NCI-H2081 (cell line): ENCODE measurements at regions not wholly inside any gene's neighbourhood (a gene's known extent, or its start where the extent isn't known, plus 50 kb on each side); places are given as distances from the start of the nearest gene placed in this dataset.

ENCODE experiments used
- DNase-seq, 2 experiments: peaks; one replicate each; lab custom pipeline; 2025; lab: John Stamatoyannopoulos, UW

DNA sequence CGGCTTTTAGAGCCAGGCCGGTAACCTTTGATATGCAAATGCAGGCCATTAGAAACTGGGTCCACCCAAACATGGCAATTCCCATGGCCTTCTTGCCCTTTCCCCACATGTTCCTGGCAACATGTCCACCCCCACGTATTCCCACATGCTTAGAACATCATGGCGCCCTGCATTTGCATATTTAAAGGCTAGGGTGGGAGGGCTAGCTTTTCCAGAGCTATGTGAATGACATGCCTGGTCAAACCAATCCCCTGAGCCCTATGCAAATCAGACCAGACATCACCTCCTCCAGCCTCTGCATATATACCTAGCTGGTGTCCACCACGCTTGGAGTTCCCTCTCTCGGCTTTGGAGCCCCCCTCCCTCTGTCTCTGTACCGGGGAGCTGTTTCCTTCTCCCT, 481.9 kb downstream of the CDH2 start:
- DNase-seq, result no peak

GRCh38 chr18:27688581-27688980, 488.3 kb downstream of the CDH2 start:
- no peak for DNase-seq

GRCh38 chr18:27687351-27687979, 489.5 kb downstream of the CDH2 start:
- no peak for DNase-seq

DNA sequence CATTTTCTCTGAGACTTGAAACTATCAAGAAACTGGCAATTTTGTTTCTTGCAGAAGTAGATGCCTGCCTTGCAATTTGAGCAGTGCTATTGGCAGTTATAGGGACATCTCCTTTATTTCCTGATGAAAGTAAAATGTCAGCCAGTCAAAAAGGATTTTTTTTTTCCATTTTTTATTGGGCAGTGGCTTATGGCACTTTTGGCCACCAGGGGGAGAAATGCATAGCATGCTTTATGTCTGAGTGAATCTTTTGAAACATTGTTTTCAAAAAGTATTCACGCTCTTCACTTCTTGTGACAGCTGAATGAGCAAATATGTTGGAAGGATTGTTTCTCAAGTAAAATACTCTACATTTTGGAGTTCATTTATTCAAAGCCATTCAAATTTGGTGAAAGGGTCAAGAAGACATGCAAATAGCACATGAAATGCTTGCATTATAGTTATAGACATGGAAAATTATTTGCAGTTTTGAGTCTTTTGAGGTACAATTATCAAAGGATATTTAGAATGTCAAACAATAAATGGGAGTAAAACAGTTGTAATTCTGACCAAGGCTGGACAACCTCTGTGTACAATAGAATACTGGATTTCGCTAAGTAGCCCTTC, 491.0 kb downstream of the CDH2 start:
- DNase-seq, result peak; percentile 27 to 53

DNA sequence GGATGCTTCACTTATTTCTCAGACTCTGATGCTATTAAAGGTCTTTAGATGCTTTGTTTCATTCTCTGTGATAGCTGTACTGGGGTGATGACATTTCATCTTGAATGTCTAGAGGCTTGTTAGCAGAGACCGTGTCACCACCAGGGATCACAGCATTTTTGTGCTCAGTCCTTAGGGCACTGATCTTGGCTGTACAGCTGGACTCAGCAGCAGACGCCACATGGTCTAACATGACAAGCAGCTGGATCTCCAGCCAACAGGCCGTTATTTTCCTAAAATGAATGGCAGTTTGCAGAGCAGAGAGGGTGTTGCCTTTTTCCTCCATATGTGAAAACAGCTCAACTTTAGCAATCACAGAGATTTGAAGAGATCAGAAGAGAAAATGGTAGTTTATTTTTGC, 491.8 kb downstream of the CDH2 start:
- DNase-seq, result no peak

DNA sequence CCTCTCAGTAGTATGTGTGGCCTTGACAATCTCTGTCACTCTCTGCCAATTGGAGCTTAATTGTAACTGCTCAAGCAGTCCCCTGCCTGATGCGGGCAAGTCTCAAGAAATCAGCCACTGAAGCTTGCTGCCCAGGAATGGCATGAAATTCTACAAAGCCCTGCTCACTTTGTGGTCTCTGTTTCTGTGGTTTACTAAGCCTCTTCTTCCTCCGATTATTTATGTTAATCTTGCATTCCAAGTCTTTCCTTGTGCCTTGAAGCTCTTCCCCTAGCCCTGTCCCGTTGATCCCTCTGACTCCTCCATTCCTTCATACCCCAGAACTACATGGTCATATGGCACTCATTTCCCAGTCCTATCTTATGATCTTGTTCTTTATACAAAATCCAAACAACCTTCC, 489.3 kb upstream of the CHST9 start:
- no peak for DNase-seq

DNA sequence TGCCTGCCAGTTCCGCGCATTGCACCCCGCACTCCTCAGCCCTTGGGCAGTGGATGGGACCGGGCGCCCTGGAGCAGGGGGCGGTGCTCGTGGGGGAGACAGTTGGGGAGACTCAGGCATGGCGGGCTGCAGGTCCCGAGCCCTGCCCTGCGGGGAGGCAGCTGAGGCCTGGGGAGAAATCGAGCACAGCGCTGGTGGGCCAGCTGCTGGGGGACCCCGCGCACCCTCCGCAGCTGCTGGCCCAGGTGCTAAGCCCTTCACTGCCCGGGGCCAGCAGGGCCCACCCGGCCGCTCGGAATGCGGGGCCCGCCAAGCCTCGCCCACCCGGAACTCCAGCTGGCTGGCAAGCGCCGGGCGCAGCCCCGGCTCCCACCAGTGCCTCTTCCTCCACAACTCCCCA, 488.8 kb upstream of the CHST9 start:
- DNase-seq, result no peak

DNA sequence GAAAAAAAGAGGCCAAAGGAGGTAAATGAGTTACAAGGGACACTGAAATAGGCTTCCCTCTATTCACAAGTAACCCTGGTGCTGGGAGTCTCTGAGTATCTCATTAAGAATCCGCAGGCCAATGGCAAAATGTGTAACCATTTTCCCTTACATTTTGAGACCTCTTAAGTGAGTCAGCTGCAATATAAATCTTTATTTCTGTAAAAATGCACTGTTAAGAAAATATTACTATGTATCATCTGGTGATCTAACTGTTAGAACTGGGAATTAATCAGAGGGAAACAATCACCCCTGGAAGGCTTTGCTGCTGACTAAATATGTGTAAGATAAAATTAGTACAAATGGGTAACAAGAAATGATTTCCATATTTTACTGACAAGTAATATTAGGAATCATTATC, 483.1 kb upstream of the CHST9 start:
- no peak for DNase-seq

- no peak for DNase-seq
These were observed 482.0 kb upstream of the CHST9 start for GRCh38 chr18:27667064-27667463.

- no peak for DNase-seq
These were observed 480.9 kb upstream of the CHST9 start for GRCh38 chr18:27666016-27666415.

GRCh38 chr18:27665264-27665799, 480.2 kb upstream of the CHST9 start:
- DNase-seq, result no peak

- no peak for DNase-seq
These were observed 477.8 kb upstream of the CHST9 start for GRCh38 chr18:27662949-27663348.

- DNase-seq, result no peak
These were observed 477.4 kb upstream of the CHST9 start for GRCh38 chr18:27662537-27662936.

GRCh38 chr18:27661320-27662018, 476.4 kb upstream of the CHST9 start:
- DNase-seq, result peak in 1 of 2 experiments; percentile 1

DNA sequence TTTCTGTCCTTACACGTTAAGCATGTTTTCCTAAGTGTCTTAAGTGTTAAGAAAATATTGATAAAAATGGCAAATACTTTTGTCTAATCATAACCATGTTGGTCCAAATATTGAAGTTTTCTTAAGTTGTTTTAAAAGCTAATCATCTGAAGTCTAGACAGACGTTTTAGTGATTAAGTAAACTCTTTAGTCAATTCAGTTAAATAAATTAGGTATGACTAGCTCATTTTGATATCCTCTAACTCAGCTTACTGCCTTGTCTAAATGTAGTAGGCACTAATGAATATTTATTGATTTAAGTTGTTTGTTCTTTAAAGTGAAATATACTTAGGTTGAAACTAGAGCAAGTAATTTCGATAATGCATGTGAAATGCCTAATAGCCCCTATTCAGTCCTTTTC, 471.8 kb upstream of the CHST9 start:
- DNase-seq, result no peak

- DNase-seq, result no peak
These were observed 471.2 kb upstream of the CHST9 start for GRCh38 chr18:27656167-27656778.

DNA sequence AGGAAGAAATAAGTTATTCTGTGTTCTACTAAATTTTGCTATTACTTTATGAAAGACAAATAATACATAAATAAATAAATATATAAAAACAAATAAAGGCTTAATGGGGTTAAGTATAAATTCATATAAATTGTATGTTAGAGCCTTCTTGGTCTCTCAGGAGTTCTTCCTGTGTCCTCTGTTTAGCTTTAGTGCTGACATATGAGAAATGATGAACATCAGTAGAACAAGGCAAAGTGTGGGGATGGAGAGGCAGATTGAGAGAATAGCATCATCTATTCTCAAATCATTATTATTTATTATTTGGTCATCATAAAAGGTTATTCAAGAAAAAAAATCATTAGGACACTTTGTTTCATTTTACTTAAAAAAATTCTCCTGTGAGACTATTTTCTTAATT, 468.1 kb upstream of the CHST9 start:
- DNase-seq, result no peak

- DNase-seq, result no peak
These were observed 467.5 kb upstream of the CHST9 start for GRCh38 chr18:27652480-27653121.

- DNase-seq, result no peak
These were observed 464.5 kb upstream of the CHST9 start for GRCh38 chr18:27649621-27650020.

DNA sequence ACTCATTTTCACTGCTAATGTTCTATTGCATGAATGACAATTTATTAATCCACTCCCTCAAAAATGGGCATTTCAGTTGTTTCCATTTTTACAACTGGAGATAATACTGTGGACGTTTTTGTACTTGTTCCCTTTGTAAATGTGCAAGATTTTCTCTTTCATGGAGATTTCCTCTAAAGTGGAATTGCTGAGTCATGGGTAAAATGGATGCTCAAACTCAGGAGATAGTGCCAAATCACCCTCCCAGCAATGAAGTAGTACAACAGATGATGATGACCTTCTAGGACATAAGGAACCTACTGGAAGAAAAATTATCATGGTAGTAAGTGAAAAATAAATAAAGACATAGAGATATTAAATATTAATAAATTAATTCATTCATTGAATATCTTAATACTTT, 460.8 kb upstream of the CHST9 start:
- no peak for DNase-seq

DNA sequence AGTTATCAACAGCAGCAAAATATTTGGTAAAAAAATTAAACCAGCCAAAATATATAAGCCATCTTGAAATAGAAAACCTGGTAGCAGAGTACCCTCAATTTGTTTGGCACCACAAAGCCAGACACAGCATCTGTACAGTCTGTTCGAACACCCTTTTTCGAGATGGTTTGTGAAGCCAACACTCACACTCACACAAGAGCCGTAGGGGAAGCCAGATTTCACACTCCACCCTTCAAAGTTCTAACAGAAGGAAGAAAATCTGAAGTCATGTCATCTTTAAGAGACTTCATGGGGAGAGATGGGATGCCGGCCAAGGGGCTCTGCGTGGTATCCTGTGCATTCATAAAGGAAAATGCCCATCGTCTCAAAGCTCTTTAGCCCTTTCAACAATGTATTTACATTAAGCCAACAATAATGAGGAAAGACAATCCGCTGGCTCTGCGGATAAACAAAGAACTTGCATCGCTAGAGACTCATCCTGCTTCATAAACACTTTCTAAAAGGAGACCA, 451.5 kb upstream of the CHST9 start:
- DNase-seq, result peak; percentile 5 to 38

GRCh38 chr18:27632706-27633105, 447.6 kb upstream of the CHST9 start:
- no peak for DNase-seq
